AG09309 (cell line): ENCODE measurements at regions not wholly inside any gene's neighbourhood (a gene's known extent, or its start where the extent isn't known, plus 50 kb on each side); places are given as distances from the start of the nearest gene placed in this dataset.
A peak's percentile ranks its signal among the peaks of the same experiment; 100 is the strongest.

Experiments used
- DNase-seq: peaks from one replicate; pipeline ENCODE4 v3.0.0-alpha.2; 2010; ENCODE audit warnings: low read depth
- H3K4me3 ChIP-seq: 2 replicates; pipeline ENCODE4 v1.5.1; 2011; ENCODE audit warnings: mild to moderate bottlenecking, low read depth, low read length, moderate library complexity; ENCODE audit not compliant: control insufficient read depth
- TF ChIP-seq, protein P1 (sequence below): IDR thresholded peaks from 2 replicates; pipeline ENCODE4 v1.5.1; 2011; ENCODE audit warnings: mild to moderate bottlenecking, low read depth, low read length, inconsistent platforms; ENCODE audit not compliant: insufficient read depth, control insufficient read depth; ENCODE audit errors: missing control alignments

DNA sequence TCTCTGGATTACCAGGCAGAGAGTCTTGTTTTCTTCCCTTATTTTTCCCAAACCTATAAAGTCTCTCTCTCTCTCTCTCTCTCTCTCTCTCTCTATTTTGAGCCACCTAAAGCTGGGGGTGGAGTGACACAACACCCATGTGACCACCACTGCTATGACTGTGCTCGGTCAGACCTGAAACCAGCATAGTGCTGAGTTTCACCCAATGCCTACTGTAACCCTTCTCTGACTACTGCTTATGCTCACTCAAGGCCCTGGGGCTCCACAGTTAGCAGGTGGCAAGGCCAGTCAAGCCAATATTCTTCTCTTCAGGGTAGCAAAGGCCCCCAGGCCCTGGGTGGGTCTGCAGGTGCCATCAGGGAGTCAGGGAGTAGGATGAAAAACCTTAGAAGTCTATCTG is 114.7 kb upstream of the ARMCX2 start:
- DNase-seq = no peak
- no peak overlapping the region for H3K4me3 ChIP-seq
- TF ChIP-seq, protein P1, sequence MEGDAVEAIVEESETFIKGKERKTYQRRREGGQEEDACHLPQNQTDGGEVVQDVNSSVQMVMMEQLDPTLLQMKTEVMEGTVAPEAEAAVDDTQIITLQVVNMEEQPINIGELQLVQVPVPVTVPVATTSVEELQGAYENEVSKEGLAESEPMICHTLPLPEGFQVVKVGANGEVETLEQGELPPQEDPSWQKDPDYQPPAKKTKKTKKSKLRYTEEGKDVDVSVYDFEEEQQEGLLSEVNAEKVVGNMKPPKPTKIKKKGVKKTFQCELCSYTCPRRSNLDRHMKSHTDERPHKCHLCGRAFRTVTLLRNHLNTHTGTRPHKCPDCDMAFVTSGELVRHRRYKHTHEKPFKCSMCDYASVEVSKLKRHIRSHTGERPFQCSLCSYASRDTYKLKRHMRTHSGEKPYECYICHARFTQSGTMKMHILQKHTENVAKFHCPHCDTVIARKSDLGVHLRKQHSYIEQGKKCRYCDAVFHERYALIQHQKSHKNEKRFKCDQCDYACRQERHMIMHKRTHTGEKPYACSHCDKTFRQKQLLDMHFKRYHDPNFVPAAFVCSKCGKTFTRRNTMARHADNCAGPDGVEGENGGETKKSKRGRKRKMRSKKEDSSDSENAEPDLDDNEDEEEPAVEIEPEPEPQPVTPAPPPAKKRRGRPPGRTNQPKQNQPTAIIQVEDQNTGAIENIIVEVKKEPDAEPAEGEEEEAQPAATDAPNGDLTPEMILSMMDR = no peak

DNA sequence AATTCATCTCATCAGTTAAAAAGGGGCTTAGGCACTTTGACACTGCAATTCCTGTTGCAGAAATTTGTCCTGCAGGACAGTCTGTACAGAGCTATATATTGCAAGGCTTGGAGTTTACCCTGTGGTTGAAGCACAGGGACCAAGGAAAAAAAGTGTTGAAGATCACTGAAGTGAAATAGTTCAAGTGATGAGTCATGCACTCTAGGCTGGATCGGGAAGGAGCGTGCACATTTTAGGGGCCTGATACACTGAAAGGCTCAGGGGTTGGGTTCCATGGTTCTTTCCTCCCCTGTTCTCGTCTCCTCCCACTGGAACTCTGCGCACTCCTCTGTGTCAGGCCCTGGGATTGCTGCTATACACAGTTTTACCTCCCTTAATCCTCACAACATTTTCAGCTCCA is 104.9 kb upstream of the ARMCX2 start:
- no peak for DNase-seq
- H3K4me3 ChIP-seq = no peak overlapping the region
- TF ChIP-seq, protein P1 = no peak

DNA sequence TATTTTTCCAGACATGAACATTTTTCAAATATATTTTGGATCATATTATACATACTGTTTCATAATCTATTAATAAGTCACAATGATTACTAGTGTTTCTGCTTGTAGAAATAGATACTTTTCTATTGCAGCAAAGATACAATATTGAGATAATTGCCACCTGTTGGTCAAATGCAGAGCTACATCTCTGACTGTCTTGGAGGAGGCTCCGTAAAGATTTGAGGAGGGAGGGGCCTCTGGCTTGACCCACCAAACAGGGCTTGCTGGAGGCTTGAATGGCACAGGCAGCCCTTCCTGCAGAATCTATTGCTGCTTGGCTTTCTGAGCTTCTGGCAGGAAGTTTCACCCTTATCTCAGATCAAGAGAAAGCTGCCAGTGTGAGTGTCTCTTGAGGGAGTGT is 99.3 kb upstream of the ARMCX2 start:
- DNase-seq = peak; percentile 10
- no peak overlapping the region for H3K4me3 ChIP-seq
- TF ChIP-seq, protein P1 = peak; percentile 52

DNA sequence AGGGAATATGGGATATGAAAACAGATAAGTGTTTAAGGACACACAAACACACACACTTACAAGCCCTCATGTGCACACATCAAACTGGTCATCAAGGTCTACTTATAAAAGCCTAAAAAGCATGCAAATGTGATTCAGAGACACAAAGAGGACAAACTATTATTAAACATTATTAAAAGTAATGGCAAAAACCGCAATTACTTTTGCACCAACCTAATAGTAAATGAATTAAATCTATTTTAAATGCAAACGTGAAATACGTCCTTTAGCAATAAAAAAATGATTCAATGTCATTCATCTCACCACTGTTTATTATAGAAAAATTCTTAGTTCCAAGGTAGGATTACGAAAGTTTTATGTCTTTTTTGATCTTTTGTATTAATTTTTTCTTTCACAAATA is 91.1 kb upstream of the ARMCX2 start:
- no peak for DNase-seq
- H3K4me3 ChIP-seq = no peak overlapping the region
- TF ChIP-seq, protein P1 = no peak

DNA sequence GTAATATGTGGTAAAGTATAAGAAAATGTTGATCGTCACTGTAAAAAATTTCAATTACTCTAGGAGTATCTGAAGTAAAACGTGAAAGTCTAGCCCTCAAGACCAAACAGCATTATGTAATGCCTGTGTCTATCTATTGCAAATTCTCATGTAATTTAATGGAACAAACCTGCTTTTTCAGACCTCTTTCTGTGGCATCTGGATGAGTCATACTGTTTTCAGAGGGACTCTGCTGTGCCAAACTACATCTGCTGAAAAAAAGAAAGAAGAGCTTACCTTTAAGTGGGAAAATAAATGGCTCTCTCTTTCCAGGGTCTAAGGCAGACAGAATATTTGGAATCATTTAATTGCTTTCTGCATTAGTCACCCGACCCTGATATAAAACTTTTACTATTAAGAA is 89.8 kb upstream of the ARMCX2 start:
- no peak for DNase-seq
- no peak overlapping the region for H3K4me3 ChIP-seq
- TF ChIP-seq, protein P1 = no peak

DNA sequence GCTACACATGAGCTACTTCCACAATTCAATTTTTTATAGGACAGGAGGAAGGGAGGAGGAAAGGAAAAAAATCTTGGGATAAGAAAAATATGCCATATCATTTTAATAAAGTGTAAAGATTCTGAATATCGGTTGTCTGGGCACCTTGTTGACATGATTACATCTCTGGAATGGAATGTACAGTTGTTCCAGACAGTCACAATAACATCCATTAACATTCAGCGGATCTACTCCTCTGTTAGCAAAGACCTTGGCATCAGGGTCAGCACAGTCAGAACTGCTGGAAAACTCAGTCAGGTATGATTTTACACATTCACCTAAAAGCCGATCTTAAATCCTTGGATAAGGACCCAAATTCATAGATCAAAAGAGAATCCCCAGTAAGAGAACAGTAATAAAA is 85.4 kb upstream of the ARMCX2 start:
- TF ChIP-seq, protein P1 = no peak
- no peak for DNase-seq
- H3K4me3 ChIP-seq = no peak overlapping the region

DNA sequence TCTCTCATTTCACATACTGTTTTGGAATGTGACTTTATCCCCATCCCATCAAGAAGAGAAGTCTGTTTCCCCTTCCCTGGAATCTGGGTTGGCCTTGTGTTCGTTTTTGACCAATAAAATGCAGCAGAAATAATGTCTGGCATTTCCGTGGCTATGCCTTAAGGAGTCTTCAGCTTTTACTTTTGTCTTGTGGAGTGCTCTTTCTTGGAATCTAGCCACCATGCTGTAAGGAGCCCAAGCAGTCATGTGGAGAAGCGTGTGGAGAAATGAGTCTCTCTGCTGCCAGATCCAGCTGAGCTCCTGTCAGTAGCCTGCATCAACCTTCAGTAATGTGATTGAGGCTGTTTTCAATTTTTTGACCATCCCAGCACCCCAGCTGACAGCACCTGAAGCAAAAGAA is 84.4 kb upstream of the ARMCX2 start:
- no peak for DNase-seq
- TF ChIP-seq, protein P1 = no peak
- H3K4me3 ChIP-seq = no peak overlapping the region
